ENCODE measurements at regions not wholly inside any gene's neighbourhood (a gene's known extent, or its start where the extent isn't known, plus 50 kb on each side); places are given as distances from the start of the nearest gene placed in this dataset.

- Histone ChIP-seq H3K9me3 (replicated peaks in 1 of 3) (no peaks in the 10 kb centered on the region), H3K27ac (no peak overlapping the region), H3K27me3 (no peaks in the 10 kb centered on the region), H3K4me3 (no peak overlapping the region), H3K4me1 (replicated peaks in 1 of 2) (no peaks in the 10 kb centered on the region), H3K36me3 (replicated peaks in 1 of 2) (no peaks in the 10 kb centered on the region)
- intact Hi-C loops (cut with DNase I), result no loop called here
- WGBS, 4 donors, result 84 to 94% (median 93%) methylated on average over 3 of the region's 3 CpGs
- TF ChIP-seq CTCF (IDR thresholded peaks at IDR 0.05) (no peak), POLR2A (IDR thresholded peaks at IDR 0.05) (no peak)
- DNase-seq, result no peak
These were observed 101.3 kb upstream of the CACUL1 start for GRCh38 chr10:118856106-118856505.

- no peak for DNase-seq
- Histone ChIP-seq H3K27ac (no peak overlapping the region), H3K36me3 (replicated peaks in 1 of 2) (no peaks in the 10 kb centered on the region), H3K4me1 (replicated peaks in 1 of 2) (peaks cover 11% of the 10 kb centered on the region in 2 donors), H3K4me3 (no peak overlapping the region), H3K27me3 (no peaks in the 10 kb centered on the region), H3K9me3 (replicated peaks in 1 of 3) (no peaks in the 10 kb centered on the region)
- intact Hi-C loops (cut with DNase I), result no loop called here
- no peak for TF ChIP-seq POLR2A (IDR thresholded peaks at IDR 0.05)
- TF ChIP-seq CTCF (IDR thresholded peaks at IDR 0.05), result no peak
- WGBS, 4 donors, result 57 to 67% (median 63%) methylated on average over 5 to 6 of the region's 6 CpGs
These were observed 111.4 kb upstream of the CACUL1 start for GRCh38 chr10:118865998-118866693.

GRCh38 chr10:118867768-118868167 is 113.0 kb upstream of the CACUL1 start:
- 89 to 98% (median 93%) methylated on average over 3 of the region's 3 CpGs for WGBS, 4 donors

GRCh38 chr10:118868589-118868988 is 113.8 kb upstream of the CACUL1 start:
- Histone ChIP-seq H3K9me3 (replicated peaks in 1 of 3) (no peaks in the 10 kb centered on the region), H3K27ac (no peak overlapping the region), H3K36me3 (replicated peaks in 1 of 2) (no peaks in the 10 kb centered on the region), H3K4me3 (no peak overlapping the region), H3K4me1 (replicated peaks in 1 of 2) (peaks cover 12 to 16% of the 10 kb centered on the region in 2 donors), H3K27me3 (no peaks in the 10 kb centered on the region)
- TF ChIP-seq CTCF (IDR thresholded peaks at IDR 0.05), result no peak
- TF ChIP-seq POLR2A (IDR thresholded peaks at IDR 0.05), result no peak
- intact Hi-C loops (cut with DNase I), result no loop called here
- DNase-seq, result no peak
- WGBS, 4 donors, result 66 to 84% (median 78%) methylated on average over 5 of the region's 5 CpGs

More at GRCh38 chr10:118867768-118868167, 113.0 kb upstream of the CACUL1 start:
- no peak for TF ChIP-seq CTCF (IDR thresholded peaks at IDR 0.05)
- no peak for TF ChIP-seq POLR2A (IDR thresholded peaks at IDR 0.05)
- Histone ChIP-seq H3K27ac (no peak overlapping the region), H3K36me3 (replicated peaks in 1 of 2) (no peaks in the 10 kb centered on the region), H3K4me3 (no peak overlapping the region), H3K4me1 (replicated peaks in 1 of 2) (peaks cover 12 to 16% of the 10 kb centered on the region in 2 donors), H3K9me3 (replicated peaks in 1 of 3) (no peaks in the 10 kb centered on the region), H3K27me3 (no peaks in the 10 kb centered on the region)
- intact Hi-C loops (cut with DNase I), result no loop called here
- no peak for DNase-seq

Measured in adrenal gland (tissue), 9 donors.